ENCODE measurements at regions not wholly inside any gene's neighbourhood (a gene's known extent, or its start where the extent isn't known, plus 50 kb on each side); places are given as distances from the start of the nearest gene placed in this dataset.
"Not testable (repeated sequence)": the region's sequence is repeated elsewhere in the genome, so short reads cannot be mapped to it uniquely, and the experiment has no call there.

GRCh38 chr14:61147381-61147821 lies 133.7 kb downstream of the TMEM30B start:
- DNase-seq (ENCODE audit: extremely low spot score): no peak
- H3K27ac ChIP-seq (ENCODE audit: low read depth): no peak overlapping the region
- no peak overlapping the region for H3K4me3 ChIP-seq (ENCODE audit: low read depth, low read length)
- H3K36me3 ChIP-seq (ENCODE audit: insufficient read depth): no peaks in the 10 kb centered on the region
- WGBS: 39% methylated on average over 7 of the region's 7 CpGs
- H3K4me1 ChIP-seq (ENCODE audit: insufficient read depth): no peaks in the 10 kb centered on the region

- Histone ChIP-seq H3K4me1 (ENCODE audit: insufficient read depth) (no peaks in the 10 kb centered on the region), H3K36me3 (ENCODE audit: insufficient read depth) (no peaks in the 10 kb centered on the region), H3K4me3 (ENCODE audit: low read depth, low read length) (no peak overlapping the region), H3K27ac (ENCODE audit: low read depth) (no peak overlapping the region)
- WGBS: 93% methylated on average over 1 of the region's 1 CpG
- DNase-seq (ENCODE audit: extremely low spot score): no peak
These were observed 134.2 kb downstream of the TMEM30B start for GRCh38 chr14:61146899-61147298.

GRCh38 chr14:61145903-61146481 lies 135.1 kb downstream of the TMEM30B start:
- Histone ChIP-seq H3K4me1 (ENCODE audit: insufficient read depth) (no peaks in the 10 kb centered on the region), H3K27ac (ENCODE audit: low read depth) (peak overlapping the region; percentile 78), H3K4me3 (ENCODE audit: low read depth, low read length) (no peak overlapping the region), H3K36me3 (ENCODE audit: insufficient read depth) (no peaks in the 10 kb centered on the region)
- 34% methylated on average over 7 of the region's 7 CpGs for WGBS
- no peak for DNase-seq (ENCODE audit: extremely low spot score)

- peak; percentile 83 for DNase-seq (ENCODE audit: extremely low spot score)
- Histone ChIP-seq H3K27ac (ENCODE audit: low read depth) (peak overlapping the region; percentile 78), H3K4me1 (ENCODE audit: insufficient read depth) (no peaks in the 10 kb centered on the region), H3K36me3 (ENCODE audit: insufficient read depth) (no peaks in the 10 kb centered on the region), H3K4me3 (ENCODE audit: low read depth, low read length) (no peak overlapping the region)
- WGBS: 24% methylated on average over 8 of the region's 8 CpGs
These were observed 135.9 kb downstream of the TMEM30B start for GRCh38 chr14:61145034-61145902.

- 94% methylated on average over 7 of the region's 7 CpGs for WGBS
- H3K4me1 ChIP-seq (ENCODE audit: insufficient read depth); H3K4me3 ChIP-seq (ENCODE audit: low read depth, low read length); H3K27ac ChIP-seq (ENCODE audit: low read depth); DNase-seq (ENCODE audit: extremely low spot score); H3K36me3 ChIP-seq (ENCODE audit: insufficient read depth): not testable (repeated sequence)
These were observed 136.8 kb downstream of the TMEM30B start for GRCh38 chr14:61144117-61145033.

GRCh38 chr14:61140872-61141271 lies 140.3 kb downstream of the TMEM30B start:
- H3K4me1 ChIP-seq (ENCODE audit: insufficient read depth): no peaks in the 10 kb centered on the region
- no peak overlapping the region for H3K4me3 ChIP-seq (ENCODE audit: low read depth, low read length)
- no peak for DNase-seq (ENCODE audit: extremely low spot score)
- H3K27ac ChIP-seq (ENCODE audit: low read depth): no peak overlapping the region
- H3K36me3 ChIP-seq (ENCODE audit: insufficient read depth): no peaks in the 10 kb centered on the region

GRCh38 chr14:61140271-61140670 lies 140.9 kb downstream of the TMEM30B start:
- 85% methylated on average over 3 of the region's 3 CpGs for WGBS
- no peak for DNase-seq (ENCODE audit: extremely low spot score)
- Histone ChIP-seq H3K4me3 (ENCODE audit: low read depth, low read length) (no peak overlapping the region), H3K36me3 (ENCODE audit: insufficient read depth) (no peaks in the 10 kb centered on the region), H3K27ac (ENCODE audit: low read depth) (no peak overlapping the region), H3K4me1 (ENCODE audit: insufficient read depth) (no peaks in the 10 kb centered on the region)

- no peak for DNase-seq (ENCODE audit: extremely low spot score)
- H3K4me1 ChIP-seq (ENCODE audit: insufficient read depth): no peaks in the 10 kb centered on the region
- WGBS: 86% methylated on average over 2 of the region's 2 CpGs
- no peak overlapping the region for H3K4me3 ChIP-seq (ENCODE audit: low read depth, low read length)
- no peak overlapping the region for H3K27ac ChIP-seq (ENCODE audit: low read depth)
- no peaks in the 10 kb centered on the region for H3K36me3 ChIP-seq (ENCODE audit: insufficient read depth)
These were observed 142.0 kb downstream of the TMEM30B start for GRCh38 chr14:61139006-61139599.

- H3K27ac ChIP-seq (ENCODE audit: low read depth): no peak overlapping the region
- no peaks in the 10 kb centered on the region for H3K36me3 ChIP-seq (ENCODE audit: insufficient read depth)
- WGBS: 87% methylated on average over 6 of the region's 6 CpGs
- DNase-seq (ENCODE audit: extremely low spot score): no peak
- H3K4me3 ChIP-seq (ENCODE audit: low read depth, low read length): no peak overlapping the region
- no peaks in the 10 kb centered on the region for H3K4me1 ChIP-seq (ENCODE audit: insufficient read depth)
These were observed 148.2 kb downstream of the TMEM30B start for GRCh38 chr14:61132894-61133293.

GRCh38 chr14:61132336-61132735 lies 148.8 kb downstream of the TMEM30B start:
- WGBS: 65% methylated on average over 3 of the region's 3 CpGs
- H3K36me3 ChIP-seq (ENCODE audit: insufficient read depth): no peaks in the 10 kb centered on the region

GRCh38 chr14:61130512-61131260 lies 149.6 kb downstream of the SLC38A6 start:
- H3K4me3 ChIP-seq (ENCODE audit: low read depth, low read length): no peak overlapping the region
- H3K27ac ChIP-seq (ENCODE audit: low read depth): no peak overlapping the region
- no peak for DNase-seq (ENCODE audit: extremely low spot score)
- 95% methylated on average over 10 of the region's 10 CpGs for WGBS
- H3K36me3 ChIP-seq (ENCODE audit: insufficient read depth): no peaks in the 10 kb centered on the region
- H3K4me1 ChIP-seq (ENCODE audit: insufficient read depth): no peaks in the 10 kb centered on the region

More at GRCh38 chr14:61132336-61132735, 148.8 kb downstream of the TMEM30B start:
- no peak overlapping the region for H3K4me3 ChIP-seq (ENCODE audit: low read depth, low read length)
- no peaks in the 10 kb centered on the region for H3K4me1 ChIP-seq (ENCODE audit: insufficient read depth)
- no peak overlapping the region for H3K27ac ChIP-seq (ENCODE audit: low read depth)
- no peak for DNase-seq (ENCODE audit: extremely low spot score)

GRCh38 chr14:61129168-61129745 lies 148.2 kb downstream of the SLC38A6 start:
- Histone ChIP-seq H3K36me3 (ENCODE audit: insufficient read depth) (no peaks in the 10 kb centered on the region), H3K4me1 (ENCODE audit: insufficient read depth) (no peaks in the 10 kb centered on the region), H3K27ac (ENCODE audit: low read depth) (no peak overlapping the region), H3K4me3 (ENCODE audit: low read depth, low read length) (no peak overlapping the region)
- WGBS: 95% methylated on average over 4 of the region's 4 CpGs
- DNase-seq (ENCODE audit: extremely low spot score): no peak

All from urinary bladder (tissue), 3 donors.